Thyroid gland (tissue), 4 donors: ENCODE measurements at regions not wholly inside any gene's neighbourhood (a gene's known extent, or its start where the extent isn't known, plus 50 kb on each side); places are given as distances from the start of the nearest gene placed in this dataset.

Experiments
- CTCF ChIP-seq, 6 experiments: fragments of 200-600 bp in 3 of 6; fragments of 450-650 bp in 3 of 6; sonication (generic) in 3 of 6; IDR thresholded peaks; one replicate each; pipeline ENCODE4 v1.5.1; 2016 to 2019; ENCODE audit warnings: antibody characterized with exemption in 6 of 6, mild to moderate bottlenecking in 2 of 6, inconsistent platforms in 1 of 6, moderate library complexity in 1 of 6
- POLR2A ChIP-seq, 2 donors: fragments of 450-650 bp; IDR thresholded peaks; one replicate each; pipeline ENCODE4 v1.6.1; 2017; ENCODE audit warnings: antibody characterized with exemption in 2 of 2, mild to moderate bottlenecking in 2 of 2, moderate library complexity in 1 of 2

GRCh38 chr5:1948663-1949191 is 66.0 kb upstream of the IRX4 start:
- TF ChIP-seq CTCF (IDR thresholded peaks at IDR 0.05) (no peak), POLR2A (IDR thresholded peaks at IDR 0.05) (no peak)
